ENCODE measurements at regions not wholly inside any gene's neighbourhood (a gene's known extent, or its start where the extent isn't known, plus 50 kb on each side); places are given as distances from the start of the nearest gene placed in this dataset.

GRCh38 chr3:106758459-106758858, 618.8 kb upstream of the CCDC54 start:
- intact Hi-C loops (cut with DNase I; ENCODE audit: low total_unique reads), result no loop called here
- no peak for TF ChIP-seq POLR2A (IDR thresholded peaks at IDR 0.05)
- TF ChIP-seq CTCF (IDR thresholded peaks at IDR 0.05), result no peak
- 79 to 90% methylated on average over 2 of the region's 2 CpGs for WGBS, 2 donors
- H3K4me3 ChIP-seq (ENCODE audit: low read depth, poor library complexity, severe bottlenecking), result no peak overlapping the region
- DNase-seq (ENCODE audit: low spot score in 2 of 2), result no peak

GRCh38 chr3:106759731-106760130, 617.5 kb upstream of the CCDC54 start:
- no peak for TF ChIP-seq CTCF (IDR thresholded peaks at IDR 0.05)
- TF ChIP-seq POLR2A (IDR thresholded peaks at IDR 0.05), result no peak
- 49 to 71% methylated on average over 1 of the region's 1 CpG for WGBS, 2 donors
- intact Hi-C loops (cut with DNase I; ENCODE audit: low total_unique reads), result no loop called here
- H3K4me3 ChIP-seq (ENCODE audit: low read depth, poor library complexity, severe bottlenecking), result no peak overlapping the region
- no peak for DNase-seq (ENCODE audit: low spot score in 2 of 2)

GRCh38 chr3:106765342-106765741, 611.9 kb upstream of the CCDC54 start:
- DNase-seq (ENCODE audit: low spot score in 2 of 2), result no peak
- TF ChIP-seq CTCF (IDR thresholded peaks at IDR 0.05), result no peak
- TF ChIP-seq POLR2A (IDR thresholded peaks at IDR 0.05), result no peak
- intact Hi-C loops (cut with DNase I; ENCODE audit: low total_unique reads), result no loop called here
- no peak overlapping the region for H3K4me3 ChIP-seq (ENCODE audit: low read depth, poor library complexity, severe bottlenecking)
- 68 to 82% methylated on average over 7 of the region's 7 CpGs for WGBS, 2 donors

- intact Hi-C loops (cut with DNase I; ENCODE audit: low total_unique reads), result no loop called here
Observed at GRCh38 chr3:106768941-106769480, 608.2 kb upstream of the CCDC54 start.

GRCh38 chr3:106773795-106774194, 603.4 kb upstream of the CCDC54 start:
- intact Hi-C loops (cut with DNase I; ENCODE audit: low total_unique reads), result no loop called here
- H3K4me3 ChIP-seq (ENCODE audit: low read depth, poor library complexity, severe bottlenecking), result no peak overlapping the region
- 47 to 72% methylated on average over 1 of the region's 1 CpG for WGBS, 2 donors
- TF ChIP-seq CTCF (IDR thresholded peaks at IDR 0.05) (no peak), POLR2A (IDR thresholded peaks at IDR 0.05) (no peak)
- DNase-seq (ENCODE audit: low spot score in 2 of 2), result no peak

More at GRCh38 chr3:106768941-106769480, 608.2 kb upstream of the CCDC54 start:
- no peak for DNase-seq (ENCODE audit: low spot score in 2 of 2)
- no peak for TF ChIP-seq POLR2A (IDR thresholded peaks at IDR 0.05)
- TF ChIP-seq CTCF (IDR thresholded peaks at IDR 0.05), result no peak
- H3K4me3 ChIP-seq (ENCODE audit: low read depth, poor library complexity, severe bottlenecking), result no peak overlapping the region

- TF ChIP-seq CTCF (IDR thresholded peaks at IDR 0.05) (no peak), POLR2A (IDR thresholded peaks at IDR 0.05) (no peak)
- no peak for DNase-seq (ENCODE audit: low spot score in 2 of 2)
- H3K4me3 ChIP-seq (ENCODE audit: low read depth, poor library complexity, severe bottlenecking), result no peak overlapping the region
- intact Hi-C loops (cut with DNase I; ENCODE audit: low total_unique reads), result no loop called here
Observed at GRCh38 chr3:106783231-106783630, 594.0 kb upstream of the CCDC54 start.
